ENCODE measurements at regions not wholly inside any gene's neighbourhood (a gene's known extent, or its start where the extent isn't known, plus 50 kb on each side); places are given as distances from the start of the nearest gene placed in this dataset.

DNA sequence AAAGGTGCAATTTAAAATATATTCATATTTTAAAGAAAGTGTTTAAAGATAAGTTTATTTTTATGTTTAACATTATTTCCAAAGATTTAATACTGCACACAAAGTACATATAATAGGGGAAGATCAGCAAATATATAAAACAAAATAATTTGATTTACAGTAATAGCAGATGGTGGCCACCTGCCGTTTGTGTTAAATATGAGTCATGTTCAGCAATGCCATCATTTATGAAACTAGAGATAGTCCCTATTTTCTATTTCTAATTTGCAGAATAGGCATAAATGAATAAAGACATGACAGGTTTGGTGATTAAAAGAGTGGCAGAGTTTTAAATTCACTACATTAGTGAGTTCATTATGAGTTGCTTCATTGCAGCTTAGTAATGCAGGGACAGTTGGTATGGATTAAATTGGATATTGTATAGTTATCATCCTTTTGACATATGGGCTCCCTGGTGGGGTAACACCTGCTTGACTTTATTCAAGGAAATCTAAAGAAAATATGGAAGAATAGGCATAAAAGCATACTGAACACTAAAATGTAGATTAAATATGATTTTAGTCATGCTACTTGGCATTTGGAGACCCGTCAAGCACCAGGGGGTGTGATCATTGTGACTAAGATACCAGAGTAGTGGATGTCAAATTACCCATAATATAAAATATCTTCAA, 78.8 kb upstream of the BANK1 start:
- H3K4me2 ChIP-seq (ENCODE audit: control insufficient read depth, extremely low read depth, insufficient read depth, low read depth, low read length): no peak overlapping the region
- no peaks in the 10 kb centered on the region for H3K27me3 ChIP-seq (ENCODE audit: control insufficient read depth, extremely low read depth, insufficient read depth, low read length)
- no peaks in the 10 kb centered on the region for H4K20me1 ChIP-seq (ENCODE audit: control insufficient read depth, extremely low read depth, insufficient read depth, low read length)
- no peaks in the 10 kb centered on the region for H3K4me1 ChIP-seq (ENCODE audit: control insufficient read depth, extremely low read depth, insufficient read depth, low read length)
- H2AFZ ChIP-seq (ENCODE audit: control insufficient read depth, low read length): no peak overlapping the region
- no peaks in the 10 kb centered on the region for H3K9me3 ChIP-seq (ENCODE audit: control insufficient read depth, low read depth, low read length)
- H3K9me1 ChIP-seq (ENCODE audit: control insufficient read depth, extremely low read depth, insufficient read depth, low read length): no peaks in the 10 kb centered on the region
- DNase-seq (ENCODE audit: low read depth, low spot score): no peak
- no peaks in the 10 kb centered on the region for H3K36me3 ChIP-seq (ENCODE audit: control insufficient read depth in 2 of 2, extremely low read depth in 1 of 2, insufficient read depth in 2 of 2, low read length in 2 of 2)
- H3K9ac ChIP-seq (ENCODE audit: control insufficient read depth, extremely low read depth, insufficient read depth, low read length): no peak overlapping the region
- dilution Hi-C loops (cut with MboI; ENCODE audit: extremely low pct_ligation_motif_present, low sequenced_read_pairs): no loop called here
- H3K27ac ChIP-seq (ENCODE audit: control insufficient read depth, insufficient read depth, low read length): no peak overlapping the region
- no peaks in the 10 kb centered on the region for H3K79me2 ChIP-seq (ENCODE audit: control insufficient read depth, insufficient read depth, low read length)
- TF ChIP-seq, protein P1, sequence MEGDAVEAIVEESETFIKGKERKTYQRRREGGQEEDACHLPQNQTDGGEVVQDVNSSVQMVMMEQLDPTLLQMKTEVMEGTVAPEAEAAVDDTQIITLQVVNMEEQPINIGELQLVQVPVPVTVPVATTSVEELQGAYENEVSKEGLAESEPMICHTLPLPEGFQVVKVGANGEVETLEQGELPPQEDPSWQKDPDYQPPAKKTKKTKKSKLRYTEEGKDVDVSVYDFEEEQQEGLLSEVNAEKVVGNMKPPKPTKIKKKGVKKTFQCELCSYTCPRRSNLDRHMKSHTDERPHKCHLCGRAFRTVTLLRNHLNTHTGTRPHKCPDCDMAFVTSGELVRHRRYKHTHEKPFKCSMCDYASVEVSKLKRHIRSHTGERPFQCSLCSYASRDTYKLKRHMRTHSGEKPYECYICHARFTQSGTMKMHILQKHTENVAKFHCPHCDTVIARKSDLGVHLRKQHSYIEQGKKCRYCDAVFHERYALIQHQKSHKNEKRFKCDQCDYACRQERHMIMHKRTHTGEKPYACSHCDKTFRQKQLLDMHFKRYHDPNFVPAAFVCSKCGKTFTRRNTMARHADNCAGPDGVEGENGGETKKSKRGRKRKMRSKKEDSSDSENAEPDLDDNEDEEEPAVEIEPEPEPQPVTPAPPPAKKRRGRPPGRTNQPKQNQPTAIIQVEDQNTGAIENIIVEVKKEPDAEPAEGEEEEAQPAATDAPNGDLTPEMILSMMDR (optimal IDR thresholded peaks at IDR 0.05 in 1 of 3, IDR thresholded peaks at IDR 0.05 in 1 of 3, conservative IDR thresholded peaks at IDR 0.05 in 1 of 3; ENCODE audit: extremely low read depth in 1 of 3, insufficient read depth in 2 of 3, low read length in 3 of 3): no peak
- TF ChIP-seq EZH2 (IDR thresholded peaks at IDR 0.05; ENCODE audit: low read length): no peak
- H3K4me3 ChIP-seq (ENCODE audit: control insufficient read depth in 2 of 3, extremely low read depth in 1 of 3, insufficient read depth in 2 of 3, low read depth in 1 of 3, low read length in 3 of 3): no peak overlapping the region
- FAIRE-seq: no peak

DNA sequence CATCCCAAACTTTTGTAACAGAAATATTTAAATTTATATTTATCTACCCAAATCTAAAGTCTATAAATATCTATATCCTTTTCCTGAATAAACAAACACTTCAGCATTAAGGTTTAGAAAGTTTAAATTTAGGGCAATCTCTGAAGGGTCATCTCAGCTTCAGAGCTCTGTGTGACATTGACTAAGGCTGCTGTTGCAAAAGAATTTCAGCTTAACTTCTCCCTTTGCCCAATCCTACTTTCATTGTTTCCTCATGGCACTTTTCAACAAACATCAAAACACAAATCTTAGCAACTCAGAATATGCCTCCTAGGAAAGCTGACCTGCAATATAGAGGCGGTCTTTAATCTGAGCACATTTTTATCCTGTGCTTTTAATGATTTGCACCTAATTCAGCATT, 79.7 kb upstream of the BANK1 start:
- H3K79me2 ChIP-seq (ENCODE audit: control insufficient read depth, insufficient read depth, low read length): no peaks in the 10 kb centered on the region
- no peak overlapping the region for H3K9ac ChIP-seq (ENCODE audit: control insufficient read depth, extremely low read depth, insufficient read depth, low read length)
- no peak overlapping the region for H3K4me3 ChIP-seq (ENCODE audit: control insufficient read depth in 2 of 3, extremely low read depth in 1 of 3, insufficient read depth in 2 of 3, low read depth in 1 of 3, low read length in 3 of 3)
- H3K27ac ChIP-seq (ENCODE audit: control insufficient read depth, insufficient read depth, low read length): no peak overlapping the region
- no peak for FAIRE-seq
- H3K9me3 ChIP-seq (ENCODE audit: control insufficient read depth, low read depth, low read length): no peaks in the 10 kb centered on the region
- no peaks in the 10 kb centered on the region for H3K36me3 ChIP-seq (ENCODE audit: control insufficient read depth in 2 of 2, extremely low read depth in 1 of 2, insufficient read depth in 2 of 2, low read length in 2 of 2)
- DNase-seq (ENCODE audit: low read depth, low spot score): no peak
- H2AFZ ChIP-seq (ENCODE audit: control insufficient read depth, low read length): no peak overlapping the region
- no peak for TF ChIP-seq EZH2 (IDR thresholded peaks at IDR 0.05; ENCODE audit: low read length)
- TF ChIP-seq, protein P1 (optimal IDR thresholded peaks at IDR 0.05 in 1 of 3, IDR thresholded peaks at IDR 0.05 in 1 of 3, conservative IDR thresholded peaks at IDR 0.05 in 1 of 3; ENCODE audit: extremely low read depth in 1 of 3, insufficient read depth in 2 of 3, low read length in 3 of 3): no peak
- dilution Hi-C loops (cut with MboI; ENCODE audit: extremely low pct_ligation_motif_present, low sequenced_read_pairs): no loop called here
- no peaks in the 10 kb centered on the region for H3K9me1 ChIP-seq (ENCODE audit: control insufficient read depth, extremely low read depth, insufficient read depth, low read length)
- no peaks in the 10 kb centered on the region for H3K27me3 ChIP-seq (ENCODE audit: control insufficient read depth, extremely low read depth, insufficient read depth, low read length)
- H3K4me2 ChIP-seq (ENCODE audit: control insufficient read depth, extremely low read depth, insufficient read depth, low read depth, low read length): no peak overlapping the region
- H3K4me1 ChIP-seq (ENCODE audit: control insufficient read depth, extremely low read depth, insufficient read depth, low read length): no peaks in the 10 kb centered on the region
- no peaks in the 10 kb centered on the region for H4K20me1 ChIP-seq (ENCODE audit: control insufficient read depth, extremely low read depth, insufficient read depth, low read length)
